22Rv1 (cell line): ENCODE measurements at regions not wholly inside any gene's neighbourhood (a gene's known extent, or its start where the extent isn't known, plus 50 kb on each side); places are given as distances from the start of the nearest gene placed in this dataset.
"Not testable (repeated sequence)": the region's sequence is repeated elsewhere in the genome, so short reads cannot be mapped to it uniquely, and the experiment has no call there.

Experiments used
- CTCF ChIP-seq: fragments of 450-650 bp; IDR thresholded peaks from 2 replicates; pipeline ENCODE4 v1.5.1; 2017; ENCODE audit warnings: mild to moderate bottlenecking
- ZFX ChIP-seq: fragments of 450-650 bp; IDR thresholded peaks from 2 replicates; pipeline ENCODE4 v1.6.1; 2017; ENCODE audit warnings: antibody characterized with exemption, borderline replicate concordance

GRCh38 chr3:125775606-125776294 is 180.5 kb upstream of the OSBPL11 start:
- not testable (repeated sequence) for TF ChIP-seq CTCF, ZFX
